H1 (cell line): ENCODE measurements at regions not wholly inside any gene's neighbourhood (a gene's known extent, or its start where the extent isn't known, plus 50 kb on each side); places are given as distances from the start of the nearest gene placed in this dataset.

Experiments
- CHD2 ChIP-seq: IDR thresholded peaks from 2 replicates; pipeline ENCODE4 v1.6.1; 2012; ENCODE audit warnings: low read length, improper control_type of control experiment

DNA sequence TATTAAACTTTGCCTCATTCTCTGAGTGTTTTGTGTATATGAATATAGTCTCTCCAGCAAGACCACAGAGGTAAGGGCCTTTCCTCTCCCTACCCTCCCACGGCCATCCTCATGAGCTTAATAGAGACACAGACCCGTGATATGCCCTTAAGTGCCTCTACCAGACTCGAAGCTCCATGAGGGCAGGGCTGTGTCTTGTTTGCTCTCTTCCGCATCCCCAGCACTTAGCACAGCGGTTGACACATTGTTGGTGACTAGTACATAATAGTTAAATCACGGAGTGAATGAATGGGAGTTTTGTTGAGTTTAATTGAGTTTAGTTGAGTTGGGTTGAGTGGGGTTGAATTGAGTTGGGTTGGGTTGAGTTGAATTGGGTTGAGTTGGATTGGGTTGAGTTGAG is 122.3 kb downstream of the ZFP36L2 start (continued):
- TF ChIP-seq CHD2 = no peak
